Loucy (cell line): ENCODE measurements at regions not wholly inside any gene's neighbourhood (a gene's known extent, or its start where the extent isn't known, plus 50 kb on each side); places are given as distances from the start of the nearest gene placed in this dataset.

ENCODE experiments used
- H2AFZ ChIP-seq: fragments of 200-600 bp; sonication (generic); 2 replicates; pipeline ENCODE4 v1.6.0; 2016; ENCODE audit warnings: antibody characterized with exemption, mild to moderate bottlenecking, low read length, moderate library complexity
- H3F3A ChIP-seq: fragments of 200-600 bp; 2 replicates; pipeline ENCODE4 v1.6.0; 2016; ENCODE audit warnings: antibody characterized with exemption, low read depth, mild to moderate bottlenecking
- H3K27me3 ChIP-seq: fragments of 200-600 bp; sonication (generic); 2 replicates; pipeline ENCODE4 v1.6.1; 2014; ENCODE audit warnings: low read length, mild to moderate bottlenecking; ENCODE audit not compliant: insufficient read depth, poor library complexity, severe bottlenecking
- H3K36me3 ChIP-seq: fragments of 200-600 bp; sonication (generic); 2 replicates; pipeline ENCODE4 v1.6.1; 2016; ENCODE audit warnings: low read length; ENCODE audit not compliant: insufficient read depth
- H3K4me1 ChIP-seq: fragments of 200-600 bp; sonication (generic); 2 replicates; pipeline ENCODE4 v1.5.1; 2014; ENCODE audit warnings: low read length, mild to moderate bottlenecking; ENCODE audit not compliant: insufficient read depth, poor library complexity, severe bottlenecking
- H3K4me2 ChIP-seq: fragments of 200-600 bp; sonication (generic); 2 replicates; pipeline ENCODE4 v1.6.0; 2014; ENCODE audit warnings: antibody characterized with exemption, low read length, low read depth, mild to moderate bottlenecking; ENCODE audit not compliant: poor library complexity, severe bottlenecking
- H3K4me3 ChIP-seq: fragments of 200-600 bp; sonication (generic); 2 replicates; pipeline ENCODE4 v1.5.1; 2014; ENCODE audit warnings: low read length, mild to moderate bottlenecking, mixed read lengths; ENCODE audit not compliant: poor library complexity, severe bottlenecking
- H3K79me2 ChIP-seq: fragments of 200-600 bp; sonication (generic); 2 replicates; pipeline ENCODE4 v1.6.1; 2014; ENCODE audit warnings: low read length; ENCODE audit not compliant: insufficient read depth
- H3K9ac ChIP-seq: fragments of 200-600 bp; sonication (generic); 2 replicates; pipeline ENCODE4 v1.6.0; 2014; ENCODE audit warnings: mild to moderate bottlenecking, low read depth, low read length, moderate library complexity; ENCODE audit not compliant: poor library complexity, severe bottlenecking
- H3K9me2 ChIP-seq: fragments of 200-600 bp; sonication (generic); replicated peaks from 2 replicates; pipeline ENCODE4 v1.6.1; 2016; ENCODE audit warnings: low read depth, low read length, mixed read lengths
- H3K9me3 ChIP-seq: fragments of 200-600 bp; sonication (generic); 2 replicates; pipeline ENCODE4 v1.6.1; 2014; ENCODE audit warnings: mild to moderate bottlenecking, antibody characterized with exemption, low read length, low read depth; ENCODE audit not compliant: insufficient read depth
- H4K20me1 ChIP-seq: fragments of 200-600 bp; sonication (generic); 2 replicates; pipeline ENCODE4 v1.6.0; 2014; ENCODE audit warnings: antibody characterized with exemption, low read length, mild to moderate bottlenecking; ENCODE audit not compliant: insufficient read depth, poor library complexity, severe bottlenecking
- EZH2phosphoT487 ChIP-seq: fragments of 200-600 bp; IDR thresholded peaks from 2 replicates; pipeline ENCODE4 v1.6.1; 2018; ENCODE audit warnings: antibody characterized with exemption, mild to moderate bottlenecking, moderate library complexity, borderline replicate concordance
- TF ChIP-seq, protein P1 (sequence below): fragments of 200-600 bp; sonication (generic); conservative IDR thresholded peaks from 2 replicates; pipeline ENCODE4 v1.5.1; 2014; ENCODE audit warnings: mild to moderate bottlenecking, antibody characterized with exemption, low read length

GRCh38 chr1:219987325-219987724 is 59.0 kb upstream of the SLC30A10 start:
- H2AFZ ChIP-seq: no peak overlapping the region
- no peaks in the 10 kb centered on the region for H3F3A ChIP-seq
- no peak for TF ChIP-seq EZH2phosphoT487
- TF ChIP-seq, protein P1, sequence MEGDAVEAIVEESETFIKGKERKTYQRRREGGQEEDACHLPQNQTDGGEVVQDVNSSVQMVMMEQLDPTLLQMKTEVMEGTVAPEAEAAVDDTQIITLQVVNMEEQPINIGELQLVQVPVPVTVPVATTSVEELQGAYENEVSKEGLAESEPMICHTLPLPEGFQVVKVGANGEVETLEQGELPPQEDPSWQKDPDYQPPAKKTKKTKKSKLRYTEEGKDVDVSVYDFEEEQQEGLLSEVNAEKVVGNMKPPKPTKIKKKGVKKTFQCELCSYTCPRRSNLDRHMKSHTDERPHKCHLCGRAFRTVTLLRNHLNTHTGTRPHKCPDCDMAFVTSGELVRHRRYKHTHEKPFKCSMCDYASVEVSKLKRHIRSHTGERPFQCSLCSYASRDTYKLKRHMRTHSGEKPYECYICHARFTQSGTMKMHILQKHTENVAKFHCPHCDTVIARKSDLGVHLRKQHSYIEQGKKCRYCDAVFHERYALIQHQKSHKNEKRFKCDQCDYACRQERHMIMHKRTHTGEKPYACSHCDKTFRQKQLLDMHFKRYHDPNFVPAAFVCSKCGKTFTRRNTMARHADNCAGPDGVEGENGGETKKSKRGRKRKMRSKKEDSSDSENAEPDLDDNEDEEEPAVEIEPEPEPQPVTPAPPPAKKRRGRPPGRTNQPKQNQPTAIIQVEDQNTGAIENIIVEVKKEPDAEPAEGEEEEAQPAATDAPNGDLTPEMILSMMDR: no peak
- no peaks in the 10 kb centered on the region for H3K9me2 ChIP-seq
- H4K20me1 ChIP-seq: no peaks in the 10 kb centered on the region
- no peak overlapping the region for H3K4me2 ChIP-seq
- H3K36me3 ChIP-seq: peaks cover 49% of the 10 kb centered on the region
- H3K4me3 ChIP-seq: no peak overlapping the region
- H3K4me1 ChIP-seq: no peaks in the 10 kb centered on the region
- H3K79me2 ChIP-seq: no peaks in the 10 kb centered on the region
- no peak overlapping the region for H3K9ac ChIP-seq
- H3K9me3 ChIP-seq: no peaks in the 10 kb centered on the region
- no peaks in the 10 kb centered on the region for H3K27me3 ChIP-seq

DNA sequence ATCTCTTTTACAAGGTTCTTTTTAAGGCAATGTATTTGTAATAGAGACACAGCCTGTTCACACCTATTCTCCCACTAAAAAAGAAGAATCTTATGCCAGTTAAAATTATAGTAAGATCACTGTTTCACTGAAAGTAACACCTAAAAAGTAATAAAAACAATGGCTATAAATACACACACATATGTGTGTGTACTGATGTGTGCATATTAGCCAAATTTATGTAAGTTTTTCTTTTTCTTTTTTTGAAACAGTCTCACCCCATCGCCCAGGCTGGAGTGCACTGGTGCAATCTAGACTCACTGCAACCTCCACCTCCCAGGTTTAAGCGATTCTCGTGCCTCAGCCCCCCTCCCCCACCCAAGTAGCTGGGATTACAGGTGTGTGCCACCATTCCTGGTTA is 56.8 kb upstream of the SLC30A10 start:
- no peak overlapping the region for H3K4me3 ChIP-seq
- H3K9ac ChIP-seq: no peak overlapping the region
- no peaks in the 10 kb centered on the region for H3K9me2 ChIP-seq
- H2AFZ ChIP-seq: no peak overlapping the region
- H4K20me1 ChIP-seq: no peaks in the 10 kb centered on the region
- peaks cover 61% of the 10 kb centered on the region for H3K36me3 ChIP-seq
- no peak overlapping the region for H3K4me2 ChIP-seq
- H3K27me3 ChIP-seq: no peaks in the 10 kb centered on the region
- TF ChIP-seq, protein P1: no peak
- TF ChIP-seq EZH2phosphoT487: no peak
- H3K4me1 ChIP-seq: no peaks in the 10 kb centered on the region
- no peaks in the 10 kb centered on the region for H3K9me3 ChIP-seq
- no peaks in the 10 kb centered on the region for H3K79me2 ChIP-seq
- H3F3A ChIP-seq: no peaks in the 10 kb centered on the region
